ENCODE measurements at regions not wholly inside any gene's neighbourhood (a gene's known extent, or its start where the extent isn't known, plus 50 kb on each side); places are given as distances from the start of the nearest gene placed in this dataset.

GRCh38 chr4:158313566-158313965, 103.3 kb downstream of the TMEM144 start:
- no peak overlapping the region for H2AFZ ChIP-seq (ENCODE audit: low read depth, low read length)
- no peak overlapping the region for H3K9ac ChIP-seq (ENCODE audit: low read depth, low read length)
- no peak overlapping the region for H3K4me3 ChIP-seq (ENCODE audit: low read depth in 1 of 2, low read length in 2 of 2)
- H3K36me3 ChIP-seq (ENCODE audit: insufficient read depth, low read length) = no peaks in the 10 kb centered on the region
- H4K20me1 ChIP-seq (ENCODE audit: insufficient read depth, low read length) = no peaks in the 10 kb centered on the region
- no peaks in the 10 kb centered on the region for H3K27me3 ChIP-seq (ENCODE audit: insufficient read depth, low read length, poor library complexity)
- no peaks in the 10 kb centered on the region for H3K79me2 ChIP-seq (ENCODE audit: insufficient read depth, low read length)
- H3K4me1 ChIP-seq (ENCODE audit: insufficient read depth, low read length) = no peaks in the 10 kb centered on the region
- TF ChIP-seq EZH2 (IDR thresholded peaks at IDR 0.05; ENCODE audit: borderline replicate concordance, low read depth, low read length, severe bottlenecking) (no peak), CTCF (IDR thresholded peaks at IDR 0.05; ENCODE audit: borderline replicate concordance, extremely low read depth, low read length, poor library complexity, severe bottlenecking) (no peak)
- H3K4me2 ChIP-seq (ENCODE audit: insufficient read depth, low read length) = no peak overlapping the region
- no peaks in the 10 kb centered on the region for H3K9me3 ChIP-seq (ENCODE audit: insufficient read depth, low read length, severe bottlenecking)
- no peak for DNase-seq
- H3K27ac ChIP-seq (ENCODE audit: low read length) = no peak overlapping the region
- no peak for ATAC-seq (ENCODE audit: insufficient read depth, low read depth)

- DNase-seq = no peak
- Histone ChIP-seq H3K4me3 (ENCODE audit: low read depth in 1 of 2, low read length in 2 of 2) (no peak overlapping the region), H3K36me3 (ENCODE audit: insufficient read depth, low read length) (no peaks in the 10 kb centered on the region), H3K4me2 (ENCODE audit: insufficient read depth, low read length) (no peak overlapping the region), H2AFZ (ENCODE audit: low read depth, low read length) (no peak overlapping the region), H3K9ac (ENCODE audit: low read depth, low read length) (no peak overlapping the region), H3K79me2 (ENCODE audit: insufficient read depth, low read length) (no peaks in the 10 kb centered on the region), H4K20me1 (ENCODE audit: insufficient read depth, low read length) (no peaks in the 10 kb centered on the region), H3K27me3 (ENCODE audit: insufficient read depth, low read length, poor library complexity) (no peaks in the 10 kb centered on the region), H3K9me3 (ENCODE audit: insufficient read depth, low read length, severe bottlenecking) (no peaks in the 10 kb centered on the region), H3K4me1 (ENCODE audit: insufficient read depth, low read length) (no peaks in the 10 kb centered on the region), H3K27ac (ENCODE audit: low read length) (no peak overlapping the region)
- no peak for TF ChIP-seq CTCF (IDR thresholded peaks at IDR 0.05; ENCODE audit: borderline replicate concordance, extremely low read depth, low read length, poor library complexity, severe bottlenecking)
- ATAC-seq (ENCODE audit: insufficient read depth, low read depth) = no peak
Observed at GRCh38 chr4:158314756-158315487, 104.6 kb downstream of the TMEM144 start.

GRCh38 chr4:158315706-158316105, 105.4 kb downstream of the TMEM144 start:
- H3K79me2 ChIP-seq (ENCODE audit: insufficient read depth, low read length) = no peaks in the 10 kb centered on the region
- no peak for ATAC-seq (ENCODE audit: insufficient read depth, low read depth)
- H3K27ac ChIP-seq (ENCODE audit: low read length) = no peak overlapping the region

More at GRCh38 chr4:158315706-158316105, 105.4 kb downstream of the TMEM144 start:
- H3K9ac ChIP-seq (ENCODE audit: low read depth, low read length) = no peak overlapping the region
- H3K36me3 ChIP-seq (ENCODE audit: insufficient read depth, low read length) = no peaks in the 10 kb centered on the region
- no peak for DNase-seq
- no peak overlapping the region for H2AFZ ChIP-seq (ENCODE audit: low read depth, low read length)
- H3K4me3 ChIP-seq (ENCODE audit: low read depth in 1 of 2, low read length in 2 of 2) = no peak overlapping the region
- H3K4me2 ChIP-seq (ENCODE audit: insufficient read depth, low read length) = no peak overlapping the region
- TF ChIP-seq EZH2 (IDR thresholded peaks at IDR 0.05; ENCODE audit: borderline replicate concordance, low read depth, low read length, severe bottlenecking) = no peak
- no peak for TF ChIP-seq CTCF (IDR thresholded peaks at IDR 0.05; ENCODE audit: borderline replicate concordance, extremely low read depth, low read length, poor library complexity, severe bottlenecking)
- H4K20me1 ChIP-seq (ENCODE audit: insufficient read depth, low read length) = no peaks in the 10 kb centered on the region
- H3K9me3 ChIP-seq (ENCODE audit: insufficient read depth, low read length, severe bottlenecking) = no peaks in the 10 kb centered on the region
- H3K4me1 ChIP-seq (ENCODE audit: insufficient read depth, low read length) = no peaks in the 10 kb centered on the region
- H3K27me3 ChIP-seq (ENCODE audit: insufficient read depth, low read length, poor library complexity) = no peaks in the 10 kb centered on the region

All from DND-41 (cell line).